A673 (cell line): ENCODE measurements at regions not wholly inside any gene's neighbourhood (a gene's known extent, or its start where the extent isn't known, plus 50 kb on each side); places are given as distances from the start of the nearest gene placed in this dataset.

Experiments used
- BruUV-seq: library from RNA; stranded (reverse); fragments of 400-500 nt; replicated peaks from 2 replicates; lab custom pipeline; 2021; lab: Mats Ljungman, UMichigan
- CTCF ChIA-PET: fragments of 300-600 bp; sonication (Branson Sonifier 250); formaldehyde crosslinking; loops from one replicate; lab custom pipeline; 2022; ENCODE audit warnings: antibody characterized with exemption; lab: Charles Lee
- POLR2A ChIA-PET: fragments of 300-600 bp; sonication (Branson Sonifier 250); formaldehyde crosslinking; loops from one replicate; lab custom pipeline; 2022; ENCODE audit warnings: antibody characterized with exemption; ENCODE audit not compliant: low non-redundant PET; lab: Charles Lee
- DNase-seq: peaks from one replicate; pipeline ENCODE4 v3.0.0-alpha.2; 2015; ENCODE audit warnings: low spot score
- H3K27ac ChIP-seq: fragments of 200-600 bp; sonication (generic); 2 replicates; pipeline ENCODE4 v1.5.1; 2016; ENCODE audit warnings: mixed run types, low read depth, mild to moderate bottlenecking, mixed read lengths, antibody characterized with exemption, low read length; ENCODE audit not compliant: poor library complexity, severe bottlenecking
- H3K27me3 ChIP-seq: fragments of 200-600 bp; sonication (generic); replicated peaks from 2 replicates; pipeline ENCODE4 v1.6.1; 2017; ENCODE audit warnings: mixed run types, low read depth, mild to moderate bottlenecking, mixed read lengths, antibody characterized with exemption, low read length; ENCODE audit not compliant: insufficient read depth, poor library complexity
- H3K36me3 ChIP-seq: fragments of 200-600 bp; sonication (generic); 2 replicates; pipeline ENCODE4 v1.6.1; 2016; ENCODE audit warnings: mixed run types, mild to moderate bottlenecking, mixed read lengths, antibody characterized with exemption, low read length; ENCODE audit not compliant: insufficient read depth, poor library complexity, severe bottlenecking
- H3K4me1 ChIP-seq: fragments of 200-600 bp; sonication (generic); 2 replicates; pipeline ENCODE4 v1.6.1; 2017; ENCODE audit warnings: mixed run types, mild to moderate bottlenecking, mixed read lengths, antibody characterized with exemption, low read length; ENCODE audit not compliant: insufficient read depth, poor library complexity, severe bottlenecking
- H3K4me3 ChIP-seq: fragments of 200-600 bp; sonication (generic); 2 replicates; pipeline ENCODE4 v1.5.1; 2016; ENCODE audit warnings: low read depth, mixed run types, mild to moderate bottlenecking, mixed read lengths, low read length; ENCODE audit not compliant: poor library complexity, severe bottlenecking
- H3K9me3 ChIP-seq: fragments of 200-600 bp; sonication (generic); 2 replicates; pipeline ENCODE4 v1.6.1; 2016; ENCODE audit warnings: mixed run types, low read depth, mild to moderate bottlenecking, mixed read lengths, antibody characterized with exemption, low read length; ENCODE audit not compliant: poor library complexity, severe bottlenecking
- CTCF ChIP-seq: fragments of 300-800, 200-600 bp; sonication (generic); conservative IDR thresholded peaks from 2 replicates; pipeline ENCODE4 v1.5.1; 2017; ENCODE audit warnings: low read depth, mild to moderate bottlenecking, antibody characterized with exemption, low read length, moderate library complexity, mixed read lengths
- EZH2 ChIP-seq: fragments of 200-600 bp; sonication (generic); IDR thresholded peaks from 2 replicates; pipeline ENCODE4 v1.6.1; 2017; ENCODE audit warnings: borderline replicate concordance, low read depth, mild to moderate bottlenecking, mixed read lengths, antibody characterized with exemption, low read length; ENCODE audit not compliant: poor library complexity, severe bottlenecking
- intact Hi-C: fragments of 100-400 bp; cut with micrococcal nuclease; formaldehyde crosslinking; loops from one replicate; pipeline ENCODE4 v1.10.0; 2022; ENCODE audit not compliant: unreplicated experiment

GRCh38 chr12:111164833-111165525, 203.9 kb downstream of the PHETA1 start:
- CTCF ChIA-PET: no interaction called here

GRCh38 chr12:111163422-111163821, 205.5 kb downstream of the PHETA1 start:
- Histone ChIP-seq H3K36me3 (no peaks in the 10 kb centered on the region), H3K9me3 (no peaks in the 10 kb centered on the region), H3K4me3 (no peak overlapping the region), H3K4me1 (no peaks in the 10 kb centered on the region), H3K27ac (no peak overlapping the region), H3K27me3 (no peaks in the 10 kb centered on the region)
- no peak for TF ChIP-seq EZH2
- no peak for TF ChIP-seq CTCF
- ChIA-PET POLR2A (no interaction called here), CTCF (no interaction called here)
- no TSS peak for BruUV-seq
- DNase-seq: no peak
- intact Hi-C loops: no loop called here

More at GRCh38 chr12:111164833-111165525, 203.9 kb downstream of the PHETA1 start:
- no peak for DNase-seq
- intact Hi-C loops: no loop called here
- H3K27me3 ChIP-seq: no peaks in the 10 kb centered on the region
- no peaks in the 10 kb centered on the region for H3K9me3 ChIP-seq
- BruUV-seq: no TSS peak
- H3K4me1 ChIP-seq: no peaks in the 10 kb centered on the region
- no peak overlapping the region for H3K27ac ChIP-seq
- POLR2A ChIA-PET: no interaction called here
- no peak overlapping the region for H3K4me3 ChIP-seq
- H3K36me3 ChIP-seq: no peaks in the 10 kb centered on the region
- TF ChIP-seq EZH2: no peak
- no peak for TF ChIP-seq CTCF

DNA sequence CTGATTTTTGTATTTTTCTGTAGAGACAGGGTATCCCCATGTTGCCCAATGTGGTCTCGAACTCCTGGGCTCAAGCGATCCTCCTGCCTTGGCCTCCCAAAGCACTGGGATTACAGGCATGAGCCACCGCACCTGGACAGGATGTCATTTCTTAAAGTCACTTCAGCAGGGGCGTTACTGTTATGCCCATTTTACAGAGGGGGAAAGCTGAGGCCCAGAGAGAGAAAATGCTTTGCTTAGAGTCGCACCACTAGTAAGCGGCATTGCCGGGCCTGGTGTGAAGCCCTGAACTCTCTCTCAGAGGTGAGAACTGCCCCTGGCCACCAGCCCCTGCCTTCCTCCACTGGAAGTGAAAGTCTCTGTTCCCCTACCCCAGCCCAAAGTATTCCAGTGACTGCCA, 207.0 kb downstream of the PHETA1 start:
- Histone ChIP-seq H3K9me3 (no peaks in the 10 kb centered on the region), H3K4me1 (no peaks in the 10 kb centered on the region), H3K36me3 (no peaks in the 10 kb centered on the region), H3K27ac (no peak overlapping the region), H3K4me3 (no peak overlapping the region), H3K27me3 (no peaks in the 10 kb centered on the region)
- CTCF ChIA-PET: no interaction called here
- DNase-seq: no peak
- intact Hi-C loops: no loop called here
- BruUV-seq: no TSS peak
- no peak for TF ChIP-seq CTCF
- TF ChIP-seq EZH2: no peak
- POLR2A ChIA-PET: no interaction called here
